Panc1 (cell line): ENCODE measurements at regions not wholly inside any gene's neighbourhood (a gene's known extent, or its start where the extent isn't known, plus 50 kb on each side); places are given as distances from the start of the nearest gene placed in this dataset.

Source experiments
- ATAC-seq: fragments of 200-7000 bp; cut with Tn5 transposase; 2 replicates; pipeline ENCODE4 v1.9.1; 2020; ENCODE audit warnings: mild to moderate bottlenecking, moderate library complexity
- BruUV-seq: library from RNA; stranded (reverse); fragments of 400-500 nt; replicated peaks from 2 replicates; lab custom pipeline; 2021; lab: Mats Ljungman, UMichigan
- CTCF ChIA-PET: fragments of 300-600 bp; sonication (Branson Sonifier 250); formaldehyde crosslinking; loops from one replicate; lab custom pipeline; 2022; ENCODE audit warnings: antibody characterized with exemption; lab: Charles Lee
- POLR2A ChIA-PET: fragments of 300-600 bp; sonication (Branson Sonifier 250); formaldehyde crosslinking; loops from one replicate; lab custom pipeline; 2022; ENCODE audit warnings: antibody characterized with exemption; lab: Charles Lee
- DNase-seq: peaks from one replicate; pipeline ENCODE4 v3.0.0-alpha.2; 2010; ENCODE audit warnings: low read depth, low spot score
- H3K27ac ChIP-seq: 2 replicates; pipeline ENCODE4 v1.5.1; 2011; ENCODE audit warnings: mild to moderate bottlenecking, low read length, inconsistent platforms
- H3K27me3 ChIP-seq: fragments of 200-500 bp; sonication (Bioruptor generic); 2 replicates; pipeline ENCODE4 v1.6.0; 2014; ENCODE audit warnings: low read length, inconsistent platforms; ENCODE audit not compliant: control insufficient read depth, insufficient read depth
- H3K36me3 ChIP-seq: fragments of 200-500 bp; sonication (Bioruptor generic); 2 replicates; pipeline ENCODE4 v1.5.1; 2014; ENCODE audit warnings: inconsistent platforms, mild to moderate bottlenecking, low read length, moderate library complexity; ENCODE audit not compliant: control insufficient read depth, insufficient read depth
- H3K4me1 ChIP-seq: 2 replicates; pipeline ENCODE4 v1.5.1; 2011; ENCODE audit warnings: inconsistent platforms, mild to moderate bottlenecking, low read length, moderate library complexity; ENCODE audit not compliant: control insufficient read depth, insufficient read depth
- H3K4me3 ChIP-seq, 2 experiments: 2 replicates each; pipeline ENCODE4 v1.5.1; 2011 to 2012; ENCODE audit warnings: low read depth in 2 of 2, low read length in 2 of 2, mild to moderate bottlenecking in 2 of 2, inconsistent platforms in 1 of 2, moderate library complexity in 1 of 2
- H3K9me3 ChIP-seq: fragments of 200-500 bp; sonication (Bioruptor generic); 2 replicates; pipeline ENCODE4 v1.5.1; 2014; ENCODE audit warnings: low read depth, mild to moderate bottlenecking, inconsistent platforms, low read length, moderate library complexity; ENCODE audit not compliant: control insufficient read depth, insufficient read depth
- POLR2AphosphoS5 ChIP-seq: IDR thresholded peaks from 2 replicates; pipeline ENCODE4 v1.6.1; 2012; ENCODE audit warnings: mild to moderate bottlenecking, low read depth, low read length, moderate library complexity
- SIN3A ChIP-seq: IDR thresholded peaks from 2 replicates; pipeline ENCODE4 v1.6.1; 2012; ENCODE audit warnings: low read depth, mild to moderate bottlenecking, low read length, moderate library complexity, borderline replicate concordance; ENCODE audit not compliant: insufficient read depth
- TCF7L2 ChIP-seq: IDR thresholded peaks from 2 replicates; pipeline ENCODE4 v1.6.1; 2011; ENCODE audit warnings: mild to moderate bottlenecking, low read depth, low read length, inconsistent platforms
- in situ Hi-C: cut with HindIII; loops from 2 replicates; pipeline ENCODE4 v1.10.0; 2016; ENCODE audit warnings: low sequenced_read_pairs, low pct_unique_long_range_greater_than_20kb
- intact Hi-C: fragments of 100-400 bp; cut with micrococcal nuclease; formaldehyde crosslinking; loops from one replicate; pipeline ENCODE4 v1.10.0; 2022; ENCODE audit not compliant: unreplicated experiment
- TF ChIP-seq, protein P1 (sequence below), 2 experiments: IDR thresholded peaks; 2 replicates each; pipeline ENCODE4 v1.6.1; 2011 to 2012; ENCODE audit warnings: low read depth in 2 of 2, control low read depth in 1 of 2, low read length in 1 of 2, mild to moderate bottlenecking in 1 of 2, moderate library complexity in 1 of 2; ENCODE audit not compliant: insufficient read depth in 1 of 2
- TF ChIP-seq, protein P2 (sequence below): fragments of 450-650 bp; IDR thresholded peaks from 2 replicates; pipeline ENCODE4 v1.5.1; 2017; ENCODE audit warnings: mild to moderate bottlenecking

DNA sequence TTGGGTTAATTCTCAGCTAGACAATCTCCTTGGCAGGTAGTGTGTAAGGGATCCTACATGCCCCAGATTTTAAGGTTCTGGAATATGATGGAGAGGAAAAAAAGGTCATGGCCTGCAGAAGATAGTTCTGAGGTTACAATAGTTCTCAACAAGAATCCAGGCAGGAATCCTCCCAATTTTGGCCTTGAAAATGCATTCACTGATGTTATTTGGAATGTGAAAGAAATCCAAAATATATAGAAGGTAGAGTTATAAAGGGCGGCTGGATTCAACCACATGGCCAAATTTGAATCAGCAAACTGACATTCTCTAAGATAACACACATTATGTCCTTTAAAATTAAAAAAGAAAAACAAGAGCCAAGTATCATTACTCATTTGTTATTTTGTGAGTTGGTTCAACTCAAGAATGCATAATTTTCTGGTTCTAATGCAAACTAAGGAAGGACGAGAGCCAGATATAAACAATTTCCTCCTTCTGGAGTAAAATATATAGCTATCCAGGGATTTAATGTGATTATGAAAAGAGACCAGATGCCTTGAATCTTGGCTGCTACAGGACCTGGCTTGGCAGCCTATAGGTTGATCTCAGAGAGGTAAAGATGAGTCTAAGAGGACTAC is 177.0 kb upstream of the G2E3 start:
- intact Hi-C loops (no loop called here), in situ Hi-C loops (no loop called here)
- ATAC-seq (no peak), DNase-seq (no peak)
- POLR2A ChIA-PET: no interaction called here
- TF ChIP-seq, protein P1, sequence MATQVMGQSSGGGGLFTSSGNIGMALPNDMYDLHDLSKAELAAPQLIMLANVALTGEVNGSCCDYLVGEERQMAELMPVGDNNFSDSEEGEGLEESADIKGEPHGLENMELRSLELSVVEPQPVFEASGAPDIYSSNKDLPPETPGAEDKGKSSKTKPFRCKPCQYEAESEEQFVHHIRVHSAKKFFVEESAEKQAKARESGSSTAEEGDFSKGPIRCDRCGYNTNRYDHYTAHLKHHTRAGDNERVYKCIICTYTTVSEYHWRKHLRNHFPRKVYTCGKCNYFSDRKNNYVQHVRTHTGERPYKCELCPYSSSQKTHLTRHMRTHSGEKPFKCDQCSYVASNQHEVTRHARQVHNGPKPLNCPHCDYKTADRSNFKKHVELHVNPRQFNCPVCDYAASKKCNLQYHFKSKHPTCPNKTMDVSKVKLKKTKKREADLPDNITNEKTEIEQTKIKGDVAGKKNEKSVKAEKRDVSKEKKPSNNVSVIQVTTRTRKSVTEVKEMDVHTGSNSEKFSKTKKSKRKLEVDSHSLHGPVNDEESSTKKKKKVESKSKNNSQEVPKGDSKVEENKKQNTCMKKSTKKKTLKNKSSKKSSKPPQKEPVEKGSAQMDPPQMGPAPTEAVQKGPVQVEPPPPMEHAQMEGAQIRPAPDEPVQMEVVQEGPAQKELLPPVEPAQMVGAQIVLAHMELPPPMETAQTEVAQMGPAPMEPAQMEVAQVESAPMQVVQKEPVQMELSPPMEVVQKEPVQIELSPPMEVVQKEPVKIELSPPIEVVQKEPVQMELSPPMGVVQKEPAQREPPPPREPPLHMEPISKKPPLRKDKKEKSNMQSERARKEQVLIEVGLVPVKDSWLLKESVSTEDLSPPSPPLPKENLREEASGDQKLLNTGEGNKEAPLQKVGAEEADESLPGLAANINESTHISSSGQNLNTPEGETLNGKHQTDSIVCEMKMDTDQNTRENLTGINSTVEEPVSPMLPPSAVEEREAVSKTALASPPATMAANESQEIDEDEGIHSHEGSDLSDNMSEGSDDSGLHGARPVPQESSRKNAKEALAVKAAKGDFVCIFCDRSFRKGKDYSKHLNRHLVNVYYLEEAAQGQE (IDR thresholded peaks at IDR 0.05; ENCODE audit: insufficient read depth in 1 of 2, low read depth in 2 of 2, low read length in 1 of 2): no peak
- TF ChIP-seq POLR2AphosphoS5: no peak
- TF ChIP-seq SIN3A: no peak
- TF ChIP-seq TCF7L2: no peak
- TF ChIP-seq, protein P2, sequence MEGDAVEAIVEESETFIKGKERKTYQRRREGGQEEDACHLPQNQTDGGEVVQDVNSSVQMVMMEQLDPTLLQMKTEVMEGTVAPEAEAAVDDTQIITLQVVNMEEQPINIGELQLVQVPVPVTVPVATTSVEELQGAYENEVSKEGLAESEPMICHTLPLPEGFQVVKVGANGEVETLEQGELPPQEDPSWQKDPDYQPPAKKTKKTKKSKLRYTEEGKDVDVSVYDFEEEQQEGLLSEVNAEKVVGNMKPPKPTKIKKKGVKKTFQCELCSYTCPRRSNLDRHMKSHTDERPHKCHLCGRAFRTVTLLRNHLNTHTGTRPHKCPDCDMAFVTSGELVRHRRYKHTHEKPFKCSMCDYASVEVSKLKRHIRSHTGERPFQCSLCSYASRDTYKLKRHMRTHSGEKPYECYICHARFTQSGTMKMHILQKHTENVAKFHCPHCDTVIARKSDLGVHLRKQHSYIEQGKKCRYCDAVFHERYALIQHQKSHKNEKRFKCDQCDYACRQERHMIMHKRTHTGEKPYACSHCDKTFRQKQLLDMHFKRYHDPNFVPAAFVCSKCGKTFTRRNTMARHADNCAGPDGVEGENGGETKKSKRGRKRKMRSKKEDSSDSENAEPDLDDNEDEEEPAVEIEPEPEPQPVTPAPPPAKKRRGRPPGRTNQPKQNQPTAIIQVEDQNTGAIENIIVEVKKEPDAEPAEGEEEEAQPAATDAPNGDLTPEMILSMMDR: no peak
- Histone ChIP-seq H3K9me3 (no peaks in the 10 kb centered on the region), H3K27me3 (no peaks in the 10 kb centered on the region), H3K4me3 (no peak overlapping the region), H3K36me3 (no peaks in the 10 kb centered on the region), H3K4me1 (no peaks in the 10 kb centered on the region), H3K27ac (no peak overlapping the region)
- no TSS peak for BruUV-seq
- CTCF ChIA-PET: no interaction called here

DNA sequence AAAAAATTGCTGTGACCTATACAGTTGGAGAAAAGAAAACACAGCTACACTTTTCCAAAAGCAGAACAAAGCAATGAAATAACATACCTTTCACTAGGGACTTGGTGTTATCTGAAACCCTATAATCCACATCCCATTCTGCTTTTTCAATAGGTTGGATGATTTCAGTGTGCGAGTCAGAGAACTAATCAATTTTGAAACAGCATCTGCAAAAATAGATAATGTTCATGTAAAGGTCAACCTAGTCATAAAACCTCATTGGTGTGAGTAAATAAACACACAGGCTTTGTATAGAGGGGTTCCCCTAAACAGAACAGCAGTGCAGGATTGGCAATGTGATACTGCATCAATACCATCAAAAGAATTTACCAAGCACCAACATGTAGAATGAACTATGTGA is 173.0 kb upstream of the G2E3 start:
- POLR2A ChIA-PET: no interaction called here
- ATAC-seq: no peak
- H3K27ac ChIP-seq: no peak overlapping the region
- intact Hi-C loops (no loop called here), in situ Hi-C loops (no loop called here)
- BruUV-seq: no TSS peak
- H3K9me3 ChIP-seq: no peaks in the 10 kb centered on the region
- TF ChIP-seq POLR2AphosphoS5 (no peak), TCF7L2 (no peak)
- no peaks in the 10 kb centered on the region for H3K27me3 ChIP-seq
- no peak for DNase-seq
- no peaks in the 10 kb centered on the region for H3K36me3 ChIP-seq
- H3K4me3 ChIP-seq: no peak overlapping the region
- CTCF ChIA-PET: no interaction called here
- H3K4me1 ChIP-seq: no peaks in the 10 kb centered on the region

DNA sequence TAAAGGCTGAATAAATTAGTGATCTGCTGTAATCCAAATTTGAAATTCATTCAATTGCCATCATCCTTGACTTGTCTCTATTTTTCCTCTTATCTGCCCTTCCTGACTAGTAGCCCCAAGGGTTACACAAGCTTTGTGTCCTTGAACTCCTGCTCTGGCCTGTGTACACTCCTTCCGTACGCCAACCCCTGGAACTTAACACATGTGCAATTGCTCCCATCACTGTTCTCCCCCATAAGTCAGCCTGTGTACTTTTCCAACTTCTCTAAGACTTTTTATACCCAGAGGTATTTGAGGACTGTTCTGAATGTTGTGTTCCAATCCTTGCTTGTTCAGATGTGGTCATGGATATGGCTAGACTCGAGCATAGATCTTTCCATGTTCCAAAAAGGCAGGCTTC is 171.1 kb upstream of the G2E3 start:
- intact Hi-C loops (no loop called here), in situ Hi-C loops (no loop called here)
- POLR2A ChIA-PET: no interaction called here
- TF ChIP-seq, protein P2: no peak
- TF ChIP-seq, protein P1 (IDR thresholded peaks at IDR 0.05; ENCODE audit: insufficient read depth in 1 of 2, low read depth in 2 of 2, low read length in 1 of 2): no peak
- TF ChIP-seq SIN3A (no peak), POLR2AphosphoS5 (no peak), TCF7L2 (no peak)
- Histone ChIP-seq H3K27me3 (no peaks in the 10 kb centered on the region), H3K4me1 (no peaks in the 10 kb centered on the region), H3K27ac (no peak overlapping the region), H3K4me3 (no peak overlapping the region), H3K36me3 (no peaks in the 10 kb centered on the region), H3K9me3 (no peaks in the 10 kb centered on the region)
- ATAC-seq (no peak), DNase-seq (no peak)
- no TSS peak for BruUV-seq
- CTCF ChIA-PET: no interaction called here
